K562 (cell line): ENCODE measurements at regions not wholly inside any gene's neighbourhood (a gene's known extent, or its start where the extent isn't known, plus 50 kb on each side); places are given as distances from the start of the nearest gene placed in this dataset.

Experiments
- ATAC-seq: fragments of 200-7000 bp; cut with Tn5 transposase; 3 replicates; pipeline ENCODE4 v1.9.1; 2020; ENCODE audit warnings: moderate library complexity
- BruUV-seq: library from RNA; stranded (reverse); fragments of 400-500 nt; replicated peaks from 2 replicates; lab custom pipeline; 2021; lab: Mats Ljungman, UMichigan
- CTCF ChIA-PET: fragments of 300-600 bp; formaldehyde crosslinking; extraction: SDS; loops from one replicate; lab custom pipeline; 2021; ENCODE audit warnings: low intra/inter-chr PET ratio; lab: Yijun Ruan, JAX
- POLR2A ChIA-PET: fragments of 300-600, 350-650 bp; sonication (Branson Sonifier 250); formaldehyde crosslinking; extraction: SDS; loops from one replicate; lab custom pipeline; 2021; ENCODE audit warnings: antibody characterized with exemption, inconsistent platforms; lab: Yijun Ruan, JAX
- DNase-seq, 4 experiments: peaks; one replicate each; pipeline versions ENCODE4 v3.0.0 to v3.0.0-alpha.2; 2011 to 2018; ENCODE audit warnings: low spot score in 3 of 4, mixed read lengths in 3 of 4; ENCODE audit errors: extremely low read depth in 1 of 4
- FAIRE-seq: peaks from 2 replicates; lab custom pipeline; 2011; peaks lifted over from hg19 to GRCh38; lab: Jason Lieb, UNC
- H2AFZ ChIP-seq: 2 replicates; pipeline ENCODE4 v1.6.0; 2011; ENCODE audit warnings: low read depth, low read length, control low read depth, inconsistent platforms
- H3K27ac ChIP-seq: fragments of 200-600 bp; 3 replicates; pipeline ENCODE4 v1.8.0; 2011; ENCODE audit warnings: low read depth, mild to moderate bottlenecking, control low read depth, inconsistent platforms, low read length, moderate library complexity, mixed read lengths; ENCODE audit errors: extremely low read depth
- H3K27me3 ChIP-seq, 2 experiments: fragments of 300-600 bp in 1 of 2; 2 replicates in 1 of 2; 3 replicates in 1 of 2; pipeline versions ENCODE4 v1.6.0 to v1.8.0; 2011; ENCODE audit warnings: inconsistent platforms in 2 of 2, low read length in 2 of 2, mild to moderate bottlenecking in 1 of 2, mixed read lengths in 1 of 2, moderate library complexity in 1 of 2; ENCODE audit not compliant: control insufficient read depth in 2 of 2, insufficient read depth in 2 of 2
- H3K36me3 ChIP-seq: fragments of 300-600 bp; 3 replicates; pipeline ENCODE4 v1.8.0; 2011; ENCODE audit warnings: mild to moderate bottlenecking, low read length, inconsistent platforms; ENCODE audit not compliant: control insufficient read depth, insufficient read depth
- H3K4me1 ChIP-seq, 2 experiments: fragments of 200-600 bp in 1 of 2; replicated peaks in 1 of 2; 2 replicates in 1 of 2; 3 replicates in 1 of 2; pipeline versions ENCODE4 v1.5.1 to v1.8.0; 2011; ENCODE audit warnings: inconsistent platforms in 2 of 2, low read length in 2 of 2, mild to moderate bottlenecking in 1 of 2, mixed read lengths in 1 of 2, moderate library complexity in 1 of 2; ENCODE audit not compliant: control insufficient read depth in 2 of 2, insufficient read depth in 2 of 2
- H3K4me2 ChIP-seq: 2 replicates; pipeline ENCODE4 v1.6.1; 2011; ENCODE audit warnings: low read length, control low read depth, inconsistent platforms, mixed read lengths; ENCODE audit not compliant: insufficient read depth
- H3K4me3 ChIP-seq: fragments of 200-600 bp; sonication (generic), shearing (Covaris generic); 2 replicates; pipeline ENCODE4 v1.5.1; 2016; ENCODE audit warnings: control low read depth, inconsistent platforms
- H3K79me2 ChIP-seq: fragments of 200-600 bp; 3 replicates; pipeline ENCODE4 v1.8.0; 2011; ENCODE audit warnings: low read length, inconsistent platforms; ENCODE audit not compliant: control insufficient read depth, insufficient read depth
- H3K9ac ChIP-seq, 2 experiments: 2 replicates each; pipeline versions ENCODE4 v1.6.0 to v1.6.1; 2011; ENCODE audit warnings: low read depth in 2 of 2, low read length in 2 of 2, control low read depth in 1 of 2, inconsistent platforms in 1 of 2, mild to moderate bottlenecking in 1 of 2, mixed read lengths in 1 of 2; ENCODE audit not compliant: insufficient read depth in 1 of 2
- H3K9me1 ChIP-seq: one replicate; pipeline ENCODE4 v1.6.0; 2011; ENCODE audit warnings: inconsistent platforms, mild to moderate bottlenecking, low read length, moderate library complexity; ENCODE audit not compliant: control insufficient read depth, insufficient read depth
- H3K9me3 ChIP-seq: replicated peaks from 2 replicates; pipeline ENCODE4 v1.5.1; 2011; ENCODE audit warnings: low read depth, low read length, inconsistent platforms; ENCODE audit not compliant: control insufficient read depth, insufficient read depth
- H4K20me1 ChIP-seq: replicated peaks from 2 replicates; pipeline ENCODE4 v1.6.1; 2011; ENCODE audit warnings: low read length, inconsistent platforms, mixed read lengths; ENCODE audit not compliant: control insufficient read depth, insufficient read depth
- CEBPZ ChIP-seq: fragments of 150-350 bp; IDR thresholded peaks from 2 replicates; pipeline ENCODE4 v1.6.1; 2014; ENCODE audit warnings: low read depth, mild to moderate bottlenecking, low read length, borderline replicate concordance
- PHTF2 ChIP-seq: fragments of 250-450 bp; sonication (Bioruptor Pico); IDR thresholded peaks from 2 replicates; pipeline ENCODE4 v1.5.0; 2021; ENCODE audit warnings: mild to moderate bottlenecking
- WGBS: fragments of 100-300 bp; shearing (Covaris generic); methylation state at CpG from one replicate; pipeline ENCODE4 v1.1.6; 2016; ENCODE audit warnings: low coverage, mixed read lengths; ENCODE audit not compliant: insufficient coverage; ENCODE audit errors: missing lambda C conversion rate; 5-methylcytosine and 5-hydroxymethylcytosine counted together
- in situ Hi-C: fragments of 300-500 bp; cut with MboI; formaldehyde crosslinking; loops from 4 replicates; pipeline ENCODE4 v1.15.0; 2018; ENCODE audit warnings: inconsistent platforms, mixed read lengths
- intact Hi-C: fragments of 100-400 bp; cut with micrococcal nuclease; formaldehyde crosslinking; loops from 2 replicates; pipeline ENCODE4 v1.14.2; 2022
- TF ChIP-seq, protein P1 (sequence below): fragments of 250-450 bp; sonication (Bioruptor Pico); IDR thresholded peaks from 2 replicates; pipeline ENCODE4 v1.5.1; 2021; ENCODE audit warnings: mild to moderate bottlenecking

DNA sequence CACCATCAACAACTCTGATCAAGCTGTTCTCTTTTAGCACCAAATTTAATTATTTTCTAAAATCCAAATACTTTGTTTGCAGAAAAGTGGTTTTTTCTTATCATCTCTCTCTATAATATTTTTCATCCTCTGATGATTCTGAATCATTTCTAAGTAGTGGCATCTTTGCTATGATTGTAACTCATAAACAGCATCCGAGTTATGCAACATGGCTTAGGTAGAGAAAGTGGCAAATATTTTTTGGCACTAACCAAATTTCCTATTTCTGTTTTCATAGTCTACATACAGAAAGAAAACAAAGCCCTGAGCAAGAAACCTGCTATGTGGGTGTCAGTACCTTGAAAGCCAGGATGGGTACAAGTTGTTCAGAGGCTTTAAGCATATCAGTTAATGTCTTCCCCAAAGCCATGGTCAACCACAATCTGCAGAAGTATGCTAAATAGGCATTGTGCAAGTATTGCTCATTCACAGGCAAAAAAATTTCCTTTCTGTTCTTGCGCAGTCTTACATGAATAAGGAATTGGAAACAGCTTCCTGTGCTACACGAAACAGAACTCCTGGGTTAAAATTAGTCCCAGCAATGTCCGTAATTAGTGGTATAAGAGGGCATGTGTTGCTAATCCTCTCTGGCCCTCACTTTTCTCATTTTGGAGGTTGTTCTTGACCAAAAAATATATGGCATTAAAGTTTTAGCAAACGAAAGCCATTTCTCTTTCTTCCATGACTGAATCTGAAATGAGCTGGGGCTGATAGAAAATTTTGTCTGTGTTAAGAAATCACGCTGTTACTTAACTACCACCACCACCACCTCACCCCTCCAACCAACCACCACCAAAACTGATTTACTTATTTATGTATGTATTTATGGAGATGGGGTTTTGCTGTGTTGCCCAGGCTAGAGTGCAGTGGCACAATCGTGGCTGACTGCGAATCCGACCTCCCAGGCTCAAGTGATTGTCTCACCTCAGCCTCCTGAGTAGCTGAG lies 325.6 kb upstream of the MAGI2 start:
- Histone ChIP-seq H3K79me2 (no peaks in the 10 kb centered on the region), H3K4me1 (no peaks in the 10 kb centered on the region)
- under 1% methylated on average over 9 of the region's 9 CpGs for WGBS
- TF ChIP-seq, protein P1, sequence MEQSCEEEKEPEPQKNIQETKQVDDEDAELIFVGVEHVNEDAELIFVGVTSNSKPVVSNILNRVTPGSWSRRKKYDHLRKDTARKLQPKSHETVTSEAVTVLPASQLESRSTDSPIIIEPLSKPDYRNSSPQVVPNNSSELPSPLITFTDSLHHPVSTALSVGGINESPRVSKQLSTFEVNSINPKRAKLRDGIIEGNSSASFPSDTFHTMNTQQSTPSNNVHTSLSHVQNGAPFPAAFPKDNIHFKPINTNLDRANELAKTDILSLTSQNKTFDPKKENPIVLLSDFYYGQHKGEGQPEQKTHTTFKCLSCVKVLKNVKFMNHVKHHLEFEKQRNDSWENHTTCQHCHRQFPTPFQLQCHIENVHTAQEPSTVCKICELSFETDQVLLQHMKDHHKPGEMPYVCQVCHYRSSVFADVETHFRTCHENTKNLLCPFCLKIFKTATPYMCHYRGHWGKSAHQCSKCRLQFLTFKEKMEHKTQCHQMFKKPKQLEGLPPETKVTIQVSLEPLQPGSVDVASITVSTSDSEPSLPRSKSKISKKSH (CRISPR knock-in tag), result no peak
- TF ChIP-seq PHTF2 (CRISPR knock-in tag) (no peak), CEBPZ (no peak)
- TF ChIP-seq, all 486 proteins: peak for 0
- H3K27me3 ChIP-seq, result no peaks in the 10 kb centered on the region
- H3K9me3 ChIP-seq, result no peaks in the 10 kb centered on the region
- H3K9me1 ChIP-seq, result no peaks in the 10 kb centered on the region
- intact Hi-C loops (no loop called here), in situ Hi-C loops (no loop called here)
- H2AFZ ChIP-seq, result no peak overlapping the region
- no peak for ATAC-seq
- H3K4me2 ChIP-seq, result no peak overlapping the region
- H3K9ac ChIP-seq, result no peak overlapping the region
- BruUV-seq, result no TSS peak
- H3K36me3 ChIP-seq, result no peaks in the 10 kb centered on the region
- no peak overlapping the region for H3K27ac ChIP-seq
- no peak overlapping the region for H3K4me3 ChIP-seq
- ChIA-PET CTCF (no interaction called here), POLR2A (no interaction called here)
- FAIRE-seq, result no peak
- H4K20me1 ChIP-seq, result no peaks in the 10 kb centered on the region
- DNase-seq, result no peak
